GM23248 (cell line): ENCODE measurements at regions not wholly inside any gene's neighbourhood (a gene's known extent, or its start where the extent isn't known, plus 50 kb on each side); places are given as distances from the start of the nearest gene placed in this dataset.

Experiments used
- DNase-seq: peaks from one replicate; pipeline ENCODE4 v3.0.0-alpha.2; 2015
- H2AFZ ChIP-seq: fragments of 200-600 bp; sonication (generic); 2 replicates; pipeline ENCODE4 v1.6.1; 2016; ENCODE audit warnings: antibody characterized with exemption
- H3F3A ChIP-seq: fragments of 200-600 bp; sonication (generic); 2 replicates; pipeline ENCODE4 v1.6.1; 2016; ENCODE audit warnings: mild to moderate bottlenecking, antibody characterized with exemption, mixed run types; ENCODE audit not compliant: insufficient read depth
- H3K27ac ChIP-seq: fragments of 200-600 bp; sonication (generic); 2 replicates; pipeline ENCODE4 v1.5.1; 2016; ENCODE audit warnings: mild to moderate bottlenecking
- H3K27me3 ChIP-seq: fragments of 200-600 bp; sonication (generic); replicated peaks from 2 replicates; pipeline ENCODE4 v1.6.1; 2016; ENCODE audit warnings: mild to moderate bottlenecking; ENCODE audit not compliant: insufficient read depth
- H3K36me3 ChIP-seq: fragments of 200-600 bp; sonication (generic); 2 replicates; pipeline ENCODE4 v1.6.1; 2016; ENCODE audit warnings: low read depth, mild to moderate bottlenecking
- H3K4me1 ChIP-seq: fragments of 200-600 bp; sonication (generic); 2 replicates; pipeline ENCODE4 v1.6.1; 2016; ENCODE audit warnings: mild to moderate bottlenecking; ENCODE audit not compliant: insufficient read depth
- H3K4me2 ChIP-seq: fragments of 200-600 bp; sonication (generic); one replicate; pipeline ENCODE4 v1.6.1; 2016; ENCODE audit warnings: mild to moderate bottlenecking; ENCODE audit not compliant: unreplicated experiment
- H3K4me3 ChIP-seq: fragments of 200-600 bp; sonication (generic); 2 replicates; pipeline ENCODE4 v1.5.1; 2016; ENCODE audit warnings: mild to moderate bottlenecking
- H3K79me2 ChIP-seq: fragments of 200-600 bp; sonication (generic); 2 replicates; pipeline ENCODE4 v1.6.1; 2016; ENCODE audit warnings: mild to moderate bottlenecking; ENCODE audit not compliant: insufficient read depth
- H3K9ac ChIP-seq: fragments of 200-600 bp; sonication (generic); 2 replicates; pipeline ENCODE4 v1.6.1; 2016; ENCODE audit warnings: mild to moderate bottlenecking
- H3K9me2 ChIP-seq: fragments of 200-600 bp; sonication (generic); 2 replicates; pipeline ENCODE4 v1.6.1; 2016; ENCODE audit warnings: mixed run types, mild to moderate bottlenecking, moderate library complexity; ENCODE audit not compliant: insufficient read depth
- H3K9me3 ChIP-seq: fragments of 200-600 bp; sonication (generic); one replicate; pipeline ENCODE4 v1.6.1; 2017; ENCODE audit warnings: low read depth
- H4K20me1 ChIP-seq: fragments of 200-600 bp; sonication (generic); 2 replicates; pipeline ENCODE4 v1.6.0; 2016; ENCODE audit not compliant: insufficient read depth
- EZH2 ChIP-seq: fragments of 200-600 bp; sonication (generic); IDR thresholded peaks from 2 replicates; pipeline ENCODE4 v1.6.1; 2018; ENCODE audit warnings: antibody characterized with exemption, mild to moderate bottlenecking; ENCODE audit not compliant: insufficient read depth, poor library complexity, severe bottlenecking
- EZH2phosphoT487 ChIP-seq: fragments of 200-600 bp; sonication (generic); IDR thresholded peaks from 2 replicates; pipeline ENCODE4 v1.6.1; 2018; ENCODE audit warnings: antibody characterized with exemption, moderate library complexity, mild to moderate bottlenecking, low read depth; ENCODE audit not compliant: insufficient read depth
- WGBS, 2 experiments: methylation state at CpG; one replicate each; pipeline ENCODE4 v1.1.6; 2015 to 2017; ENCODE audit warnings: low lambda C conversion rate in 2 of 2, low coverage in 1 of 2; ENCODE audit errors: missing lambda C conversion rate in 2 of 2; 5-methylcytosine and 5-hydroxymethylcytosine counted together
- in situ Hi-C: fragments of 300-500 bp; cut with MboI; formaldehyde crosslinking; loops from 2 replicates; pipeline ENCODE4 v1.15.0; 2020

DNA sequence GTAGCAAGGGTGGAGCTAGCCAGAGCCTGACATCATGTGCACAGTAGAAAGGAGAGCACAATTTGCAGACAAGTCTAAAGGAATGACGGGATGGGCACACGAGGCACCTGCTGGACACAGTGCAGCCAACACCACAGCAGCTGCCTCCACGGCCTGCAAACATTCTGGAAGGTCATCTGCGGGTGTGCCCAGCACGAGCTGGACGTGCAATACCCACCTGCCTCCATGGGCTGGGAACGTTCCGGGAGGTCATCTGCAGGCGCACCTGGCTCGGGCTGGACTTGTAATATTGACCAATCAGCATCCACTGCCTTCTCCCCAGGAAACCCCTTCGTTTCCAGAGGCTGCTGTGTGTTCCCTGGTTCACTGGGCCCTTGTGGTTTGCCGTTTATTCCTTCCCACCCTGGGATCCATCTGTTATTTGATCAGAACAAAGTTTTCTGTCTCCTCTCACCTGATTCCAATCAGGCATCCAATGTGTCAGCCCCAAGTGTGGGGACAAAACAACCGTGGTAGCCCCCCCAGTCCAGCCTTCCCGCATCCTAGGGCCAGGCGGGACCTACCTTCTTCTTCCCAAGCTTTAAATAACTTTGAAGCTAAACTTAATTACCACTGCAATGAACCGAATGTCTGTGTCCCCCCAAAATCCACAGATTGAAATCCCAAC is 243.4 kb upstream of the PPP2R2D start:
- H3K9ac ChIP-seq = no peak overlapping the region
- no peak overlapping the region for H3K4me2 ChIP-seq
- in situ Hi-C loops = no loop called here
- H3K9me3 ChIP-seq = no peaks in the 10 kb centered on the region
- H2AFZ ChIP-seq = no peak overlapping the region
- H3K4me1 ChIP-seq = no peaks in the 10 kb centered on the region
- H3K9me2 ChIP-seq = no peaks in the 10 kb centered on the region
- no peak for DNase-seq
- H3K27me3 ChIP-seq = no peaks in the 10 kb centered on the region
- H4K20me1 ChIP-seq = no peaks in the 10 kb centered on the region
- H3K79me2 ChIP-seq = no peaks in the 10 kb centered on the region
- no peaks in the 10 kb centered on the region for H3K36me3 ChIP-seq
- no peak overlapping the region for H3K27ac ChIP-seq
- no peak overlapping the region for H3K4me3 ChIP-seq
- TF ChIP-seq EZH2 (no peak), EZH2phosphoT487 (no peak)
- WGBS, 2 experiments = 30 to 34% methylated on average over 16 of the region's 16 CpGs
- no peaks in the 10 kb centered on the region for H3F3A ChIP-seq

DNA sequence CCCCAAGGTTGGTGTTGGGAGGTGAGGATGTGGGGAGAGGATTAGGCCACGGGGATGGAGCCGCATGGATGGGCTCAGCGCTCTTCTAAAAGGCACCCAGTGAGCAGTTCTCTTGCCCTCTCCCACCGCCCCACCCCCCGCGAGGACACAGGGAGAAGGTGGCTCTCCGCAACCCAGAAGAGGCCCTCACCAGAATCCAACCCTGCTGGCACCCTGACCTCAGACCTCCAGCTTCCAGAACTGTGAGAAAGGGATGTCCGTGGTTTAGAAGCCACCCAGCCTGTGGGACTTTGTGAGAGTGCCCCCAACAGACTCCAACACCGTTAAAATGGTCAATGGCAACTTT is 242.8 kb upstream of the PPP2R2D start:
- Histone ChIP-seq H3K27ac (no peak overlapping the region), H3F3A (no peaks in the 10 kb centered on the region), H3K9me3 (no peaks in the 10 kb centered on the region), H3K4me2 (no peak overlapping the region), H3K4me1 (no peaks in the 10 kb centered on the region), H3K9me2 (no peaks in the 10 kb centered on the region), H3K79me2 (no peaks in the 10 kb centered on the region), H3K27me3 (no peaks in the 10 kb centered on the region), H3K36me3 (no peaks in the 10 kb centered on the region), H4K20me1 (no peaks in the 10 kb centered on the region), H2AFZ (no peak overlapping the region), H3K9ac (no peak overlapping the region), H3K4me3 (no peak overlapping the region)
- in situ Hi-C loops = no loop called here
- no peak for DNase-seq
- WGBS, 2 experiments = 43 to 54% methylated on average over 9 of the region's 9 CpGs
- no peak for TF ChIP-seq EZH2
- no peak for TF ChIP-seq EZH2phosphoT487

DNA sequence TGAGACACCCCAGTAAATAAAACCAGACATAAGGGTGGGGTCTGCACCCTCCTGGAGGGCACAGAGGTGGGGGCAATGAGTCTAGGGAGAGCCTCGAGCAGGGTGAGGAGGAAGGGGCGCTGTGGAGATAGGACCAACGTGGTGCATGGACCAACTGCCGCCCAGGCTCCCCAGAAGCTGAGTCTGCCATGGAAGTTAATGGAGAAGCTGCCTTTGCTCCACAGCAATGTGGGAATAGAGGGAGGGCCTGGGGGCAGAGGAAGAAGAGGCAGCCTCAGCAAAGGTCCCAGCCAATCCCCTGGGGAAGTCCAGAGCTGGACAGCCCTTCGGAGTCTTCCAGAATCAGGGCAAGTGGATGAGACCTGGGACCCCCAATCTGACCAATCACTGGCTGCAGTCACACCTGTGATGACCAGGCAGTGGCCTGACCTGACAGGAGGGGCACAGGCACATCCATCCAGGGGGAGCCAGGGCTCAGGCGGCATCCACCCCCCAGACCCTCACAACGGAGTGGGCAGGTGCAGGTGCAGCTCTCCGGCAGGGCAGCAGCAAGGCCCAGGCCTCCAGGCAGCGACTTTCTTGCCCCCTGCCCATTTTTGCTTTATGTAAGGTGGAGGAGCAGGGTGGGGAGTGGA is 242.2 kb upstream of the PPP2R2D start:
- Histone ChIP-seq H3K79me2 (no peaks in the 10 kb centered on the region), H3K9me3 (no peaks in the 10 kb centered on the region), H3F3A (no peaks in the 10 kb centered on the region), H3K9me2 (no peaks in the 10 kb centered on the region), H3K27me3 (no peaks in the 10 kb centered on the region), H3K4me2 (no peak overlapping the region), H3K4me3 (no peak overlapping the region), H3K4me1 (no peaks in the 10 kb centered on the region), H2AFZ (no peak overlapping the region), H4K20me1 (no peaks in the 10 kb centered on the region), H3K9ac (no peak overlapping the region), H3K27ac (no peak overlapping the region), H3K36me3 (no peaks in the 10 kb centered on the region)
- in situ Hi-C loops = no loop called here
- DNase-seq = no peak
- WGBS, 2 experiments = 20 to 21% methylated on average over 5 to 9 of the region's 9 CpGs
- no peak for TF ChIP-seq EZH2phosphoT487

DNA sequence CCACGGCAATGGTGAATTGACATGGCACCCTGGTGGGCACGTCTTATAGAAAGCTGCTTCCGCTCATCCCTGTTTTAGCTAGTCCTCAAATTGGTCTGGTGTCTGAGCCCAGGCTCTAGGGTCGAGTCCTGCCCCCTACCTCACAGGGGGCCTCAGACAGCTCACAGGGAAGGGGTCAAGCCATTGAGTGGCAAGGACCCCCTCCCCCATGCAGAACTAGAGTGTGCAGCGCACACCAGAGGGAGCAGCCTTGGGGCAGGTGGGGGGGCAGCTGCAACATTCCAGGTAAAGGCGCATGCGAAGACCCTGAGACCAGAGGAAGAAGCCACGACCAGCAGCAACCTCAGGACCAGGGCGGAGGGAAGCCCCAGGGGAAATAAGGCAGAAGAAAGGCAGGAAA is 240.4 kb upstream of the PPP2R2D start:
- H3K36me3 ChIP-seq = no peaks in the 10 kb centered on the region
- no peak overlapping the region for H2AFZ ChIP-seq
- in situ Hi-C loops = no loop called here
- H3F3A ChIP-seq = no peaks in the 10 kb centered on the region
- H3K27ac ChIP-seq = no peak overlapping the region
- no peaks in the 10 kb centered on the region for H4K20me1 ChIP-seq
- H3K4me1 ChIP-seq = no peaks in the 10 kb centered on the region
- no peak overlapping the region for H3K4me3 ChIP-seq
- TF ChIP-seq EZH2 (no peak), EZH2phosphoT487 (no peak)
- H3K4me2 ChIP-seq = no peak overlapping the region
- 39 to 43% methylated on average over 9 of the region's 9 CpGs for WGBS, 2 experiments
- DNase-seq = no peak
- no peaks in the 10 kb centered on the region for H3K79me2 ChIP-seq
- no peaks in the 10 kb centered on the region for H3K9me2 ChIP-seq
- no peaks in the 10 kb centered on the region for H3K27me3 ChIP-seq
- H3K9me3 ChIP-seq = no peaks in the 10 kb centered on the region
- H3K9ac ChIP-seq = no peak overlapping the region
